HG02885 (cell line): ENCODE measurements at regions not wholly inside any gene's neighbourhood (a gene's known extent, or its start where the extent isn't known, plus 50 kb on each side); places are given as distances from the start of the nearest gene placed in this dataset.
A peak's percentile ranks its signal among the peaks of the same experiment; 100 is the strongest.

ENCODE experiments used
- ATAC-seq: cut with Tn5 transposase; IDR thresholded peaks from one replicate; pipeline ENCODE4 v1.9.1; 2021; ENCODE audit warnings: mild to moderate bottlenecking; ENCODE audit not compliant: unreplicated experiment, poor library complexity

- ATAC-seq, result no peak
These were observed 109.9 kb downstream of the DAD1 start for GRCh38 chr14:22479132-22479531.

- no peak for ATAC-seq
These were observed 110.4 kb downstream of the DAD1 start for GRCh38 chr14:22478670-22479069.

GRCh38 chr14:22478247-22478646, 110.8 kb downstream of the DAD1 start:
- ATAC-seq, result no peak

GRCh38 chr14:22477569-22478194, 111.3 kb downstream of the DAD1 start:
- ATAC-seq, result no peak

- ATAC-seq, result no peak
These were observed 112.1 kb downstream of the DAD1 start for GRCh38 chr14:22476887-22477286.

GRCh38 chr14:22476005-22476751, 112.8 kb downstream of the DAD1 start:
- ATAC-seq, result no peak

GRCh38 chr14:22475381-22475780, 113.6 kb downstream of the DAD1 start:
- ATAC-seq, result no peak

GRCh38 chr14:22474730-22475351, 114.2 kb downstream of the DAD1 start:
- ATAC-seq, result no peak

GRCh38 chr14:22472935-22473854, 115.8 kb downstream of the DAD1 start:
- peak; percentile 67 for ATAC-seq

- ATAC-seq, result no peak
These were observed 116.6 kb downstream of the DAD1 start for GRCh38 chr14:22472466-22472865.

GRCh38 chr14:22471545-22472121, 117.4 kb downstream of the DAD1 start:
- ATAC-seq, result no peak

GRCh38 chr14:22469538-22470303, 119.3 kb downstream of the DAD1 start:
- no peak for ATAC-seq

GRCh38 chr14:22468830-22469229, 120.2 kb downstream of the DAD1 start:
- ATAC-seq, result no peak

GRCh38 chr14:22466491-22466890, 122.5 kb downstream of the DAD1 start:
- ATAC-seq, result peak; percentile 47

GRCh38 chr14:22465201-22465840, 123.7 kb downstream of the DAD1 start:
- ATAC-seq, result no peak

GRCh38 chr14:22464422-22465142, 124.4 kb downstream of the DAD1 start:
- ATAC-seq, result peak; percentile 70

- no peak for ATAC-seq
These were observed 125.3 kb downstream of the DAD1 start for GRCh38 chr14:22463763-22464173.

- no peak for ATAC-seq
These were observed 126.1 kb downstream of the DAD1 start for GRCh38 chr14:22462923-22463322.
